Activated naive CD4-positive, alpha-beta T cell treated with anti-CD3 and anti-CD28 coated beads, Interleukin-2, amount 10 ng/mL, durations not matched to agents 7 days and 5 days (primary cell): ENCODE measurements at regions not wholly inside any gene's neighbourhood (a gene's known extent, or its start where the extent isn't known, plus 50 kb on each side); places are given as distances from the start of the nearest gene placed in this dataset.

Experiments used
- CTCF ChIA-PET: fragments of 350-600 bp; sonication (Branson Sonifier 250); formaldehyde crosslinking; loops from one replicate; lab custom pipeline; 2021; ENCODE audit warnings: antibody characterized with exemption; lab: Charles Lee
- DNase-seq: peaks from one replicate; pipeline ENCODE4 v3.0.0-alpha.2; 2020
- H3K27ac Mint-ChIP-seq: one replicate; pipeline ENCODE4 v1.8.0; 2021; ENCODE audit warnings: mild to moderate bottlenecking, moderate library complexity, mixed read lengths
- H3K27me3 Mint-ChIP-seq: one replicate; pipeline ENCODE4 v1.8.0; 2021; ENCODE audit warnings: mild to moderate bottlenecking, mixed read lengths
- H3K36me3 Mint-ChIP-seq: one replicate; pipeline ENCODE4 v1.8.0; 2021; ENCODE audit warnings: mixed read lengths
- H3K4me1 Mint-ChIP-seq: one replicate; pipeline ENCODE4 v1.8.0; 2021; ENCODE audit warnings: mixed read lengths
- H3K4me3 Mint-ChIP-seq: one replicate; pipeline ENCODE4 v1.8.0; 2021; ENCODE audit warnings: mild to moderate bottlenecking, moderate library complexity, mixed read lengths
- H3K9me3 Mint-ChIP-seq: one replicate; pipeline ENCODE4 v1.8.0; 2021; ENCODE audit warnings: mixed read lengths

DNA sequence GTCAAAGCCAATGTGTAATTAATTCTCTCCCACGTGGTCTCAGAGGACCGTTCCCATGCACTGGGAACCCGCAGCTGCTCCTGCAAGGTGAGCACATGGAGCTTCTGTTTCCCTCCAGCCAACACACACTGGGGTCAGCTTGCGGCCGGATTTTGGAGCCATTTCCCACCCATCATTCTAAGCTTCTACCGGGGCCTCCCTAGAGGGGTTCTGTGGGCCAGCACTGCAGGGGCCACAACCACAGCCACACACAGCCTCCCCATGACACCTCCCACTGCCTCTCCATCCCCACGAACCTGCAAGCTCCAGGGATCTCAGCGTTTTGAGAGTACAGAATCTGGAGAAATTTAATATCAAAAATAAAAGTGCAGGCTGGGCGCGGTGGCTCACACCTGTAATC, 120.7 kb upstream of the SOX1 start:
- no peak overlapping the region for H3K4me3 Mint-ChIP-seq
- H3K27ac Mint-ChIP-seq = no peak overlapping the region
- CTCF ChIA-PET = no interaction called here
- no peaks in the 10 kb centered on the region for H3K36me3 Mint-ChIP-seq
- no peaks in the 10 kb centered on the region for H3K4me1 Mint-ChIP-seq
- no peaks in the 10 kb centered on the region for H3K27me3 Mint-ChIP-seq
- H3K9me3 Mint-ChIP-seq = peaks cover 5% of the 10 kb centered on the region
- no peak for DNase-seq

DNA sequence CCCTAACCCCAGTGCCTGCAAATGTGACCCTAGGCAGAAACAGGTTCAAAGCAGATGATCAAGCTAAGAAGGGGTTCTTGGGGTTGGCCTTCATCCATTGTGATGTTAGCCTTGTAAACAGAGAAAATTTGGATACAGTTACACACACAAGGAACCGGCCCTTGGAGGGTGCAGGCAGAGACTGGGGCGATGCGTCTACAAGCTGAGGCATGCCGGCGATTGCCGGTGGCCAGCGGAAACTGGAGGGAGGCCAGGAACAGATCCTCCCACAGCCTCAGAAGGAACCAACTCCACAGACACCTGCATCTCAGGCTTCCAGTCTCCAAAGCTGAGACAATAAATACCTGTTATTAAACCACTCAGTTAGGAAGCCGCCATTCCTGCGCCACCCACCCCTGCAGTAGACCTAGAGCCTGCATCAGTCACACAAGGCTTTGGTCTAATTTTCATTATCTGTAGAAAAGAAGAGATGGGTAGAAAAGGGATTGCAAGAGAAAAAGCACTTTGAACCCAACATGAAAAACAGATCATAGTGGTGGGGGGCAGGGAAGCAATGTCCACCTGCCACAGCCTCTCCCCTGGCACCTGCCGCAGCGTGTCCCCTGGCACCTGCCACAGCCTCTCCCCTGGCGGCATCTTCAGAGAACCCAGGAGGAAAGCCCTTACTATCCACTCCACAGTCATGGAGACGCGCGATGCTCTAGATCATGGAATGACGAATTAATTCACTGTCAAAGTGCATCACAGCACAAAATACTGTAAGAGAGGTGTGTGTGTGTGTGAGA, 119.7 kb upstream of the SOX1 start:
- CTCF ChIA-PET = no interaction called here
- Mint-ChIP-seq H3K36me3 (no peaks in the 10 kb centered on the region), H3K27ac (no peak overlapping the region), H3K4me1 (no peaks in the 10 kb centered on the region), H3K9me3 (peaks cover 7% of the 10 kb centered on the region), H3K4me3 (no peak overlapping the region), H3K27me3 (no peaks in the 10 kb centered on the region)
- no peak for DNase-seq

DNA sequence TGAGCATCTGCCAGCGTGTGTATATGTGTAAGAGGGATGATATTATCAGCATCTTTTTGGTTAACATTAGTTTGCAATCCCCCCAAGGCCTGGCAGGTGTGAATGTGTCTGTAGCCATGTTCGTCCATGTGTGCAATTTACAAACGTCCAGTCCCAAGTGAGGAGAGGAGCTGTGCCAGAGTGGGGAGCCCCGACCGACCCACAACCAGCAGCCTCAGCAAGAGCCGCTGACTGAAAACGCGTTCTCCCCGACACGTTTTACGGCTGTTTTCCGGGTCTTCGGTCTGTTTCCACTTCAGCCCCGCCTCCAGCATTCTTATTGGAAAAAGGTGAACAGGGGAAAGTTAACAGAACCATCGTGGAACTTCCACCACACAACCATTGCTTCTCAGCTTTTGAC, 119.1 kb upstream of the SOX1 start:
- DNase-seq = no peak
- Mint-ChIP-seq H3K4me3 (no peak overlapping the region), H3K27ac (no peak overlapping the region), H3K4me1 (no peaks in the 10 kb centered on the region), H3K36me3 (no peaks in the 10 kb centered on the region), H3K9me3 (peaks cover 7% of the 10 kb centered on the region), H3K27me3 (no peaks in the 10 kb centered on the region)
- CTCF ChIA-PET = no interaction called here

DNA sequence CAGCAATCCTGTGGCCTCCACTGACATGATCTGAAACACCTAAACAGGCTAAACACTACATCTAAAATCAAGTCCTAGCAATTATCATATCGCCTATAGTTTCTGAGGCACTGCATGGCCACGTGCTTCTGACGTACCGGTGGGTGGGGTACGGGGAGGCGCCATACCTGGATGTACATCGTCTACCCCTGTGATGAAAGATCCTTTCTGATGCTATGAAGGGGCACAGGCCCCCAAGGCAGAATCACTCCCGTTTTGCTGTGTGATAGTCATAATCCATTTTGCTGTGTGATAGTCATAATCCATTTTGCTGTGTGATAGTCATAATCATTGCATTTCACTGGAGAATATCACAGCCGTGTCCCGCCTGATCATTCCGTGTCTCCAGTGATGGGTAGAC, 118.7 kb upstream of the SOX1 start:
- H3K9me3 Mint-ChIP-seq = peaks cover 7% of the 10 kb centered on the region
- no peak overlapping the region for H3K27ac Mint-ChIP-seq
- CTCF ChIA-PET = no interaction called here
- no peaks in the 10 kb centered on the region for H3K36me3 Mint-ChIP-seq
- no peaks in the 10 kb centered on the region for H3K27me3 Mint-ChIP-seq
- no peak for DNase-seq
- H3K4me3 Mint-ChIP-seq = no peak overlapping the region
- no peaks in the 10 kb centered on the region for H3K4me1 Mint-ChIP-seq

DNA sequence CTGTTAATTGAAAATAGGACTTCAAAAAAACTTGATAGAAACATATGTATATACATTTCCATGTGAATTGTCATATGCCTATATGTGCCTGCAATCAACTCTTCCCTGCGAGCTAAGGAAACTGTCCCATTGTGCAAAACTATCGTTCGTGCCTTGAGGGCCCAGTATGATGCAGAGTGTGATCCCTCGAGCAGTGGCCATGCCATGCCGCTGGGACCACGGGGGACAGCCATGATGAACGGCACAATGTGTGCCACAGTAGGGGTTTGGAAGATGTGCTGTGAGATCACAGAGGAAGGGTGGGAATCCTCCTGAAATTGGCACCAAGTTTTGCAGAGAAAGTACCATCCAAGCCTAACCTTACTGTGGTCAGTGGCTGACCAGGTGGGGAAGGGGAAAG, 118.1 kb upstream of the SOX1 start:
- no peak overlapping the region for H3K4me3 Mint-ChIP-seq
- H3K9me3 Mint-ChIP-seq = peaks cover 7% of the 10 kb centered on the region

DNA sequence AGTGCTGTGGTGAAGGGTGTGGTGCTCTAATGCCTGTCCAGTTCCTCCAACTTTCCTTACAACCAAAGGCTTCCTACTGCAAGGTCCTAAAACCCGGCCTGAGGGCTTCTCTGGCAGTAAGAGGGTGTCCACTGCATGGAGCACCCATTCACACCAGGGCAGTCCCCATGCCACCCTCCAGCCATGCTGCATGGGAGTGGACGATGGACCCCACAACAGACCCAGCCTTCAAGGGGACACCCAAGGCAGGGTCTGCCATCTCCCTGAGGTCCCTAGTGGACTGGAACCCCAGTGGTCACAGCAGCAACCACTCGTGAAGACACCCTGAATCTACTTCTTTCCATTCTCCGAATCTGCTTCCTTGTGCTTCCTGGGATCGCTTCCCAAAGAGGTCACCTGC, 117.6 kb upstream of the SOX1 start:
- DNase-seq = no peak
- Mint-ChIP-seq H3K27ac (no peak overlapping the region), H3K4me3 (no peak overlapping the region), H3K27me3 (no peaks in the 10 kb centered on the region), H3K9me3 (peaks cover 7% of the 10 kb centered on the region), H3K36me3 (no peaks in the 10 kb centered on the region), H3K4me1 (no peaks in the 10 kb centered on the region)
- CTCF ChIA-PET = no interaction called here

More for the DNA sequence above, 118.1 kb upstream of the SOX1 start:
- Mint-ChIP-seq H3K36me3 (no peaks in the 10 kb centered on the region), H3K27ac (no peak overlapping the region), H3K4me1 (no peaks in the 10 kb centered on the region), H3K27me3 (no peaks in the 10 kb centered on the region)
- CTCF ChIA-PET = no interaction called here
- no peak for DNase-seq

DNA sequence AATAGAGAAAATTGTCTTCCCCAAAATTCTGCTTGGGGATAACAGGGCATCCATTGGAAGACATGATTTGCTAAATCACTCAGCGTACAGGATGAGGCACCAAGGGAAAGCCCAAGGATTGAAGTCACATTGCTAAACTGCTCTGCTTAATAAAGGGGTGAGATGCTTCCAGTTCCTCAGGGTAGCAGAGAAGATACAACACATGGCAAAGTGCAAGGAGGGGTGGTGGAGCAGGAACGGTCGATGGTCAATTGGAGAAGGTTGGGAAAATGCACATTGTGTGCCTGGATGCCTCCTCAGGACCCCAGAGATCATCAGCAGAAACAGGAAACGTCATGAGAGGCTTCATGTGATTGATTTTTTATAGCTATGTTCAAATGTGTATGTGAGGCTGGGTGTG, 116.3 kb upstream of the SOX1 start:
- no peak overlapping the region for H3K4me3 Mint-ChIP-seq
- H3K36me3 Mint-ChIP-seq = no peaks in the 10 kb centered on the region
- H3K9me3 Mint-ChIP-seq = peaks cover 11% of the 10 kb centered on the region
- H3K27me3 Mint-ChIP-seq = no peaks in the 10 kb centered on the region
- CTCF ChIA-PET = no interaction called here
- DNase-seq = no peak
- no peak overlapping the region for H3K27ac Mint-ChIP-seq
- no peaks in the 10 kb centered on the region for H3K4me1 Mint-ChIP-seq

DNA sequence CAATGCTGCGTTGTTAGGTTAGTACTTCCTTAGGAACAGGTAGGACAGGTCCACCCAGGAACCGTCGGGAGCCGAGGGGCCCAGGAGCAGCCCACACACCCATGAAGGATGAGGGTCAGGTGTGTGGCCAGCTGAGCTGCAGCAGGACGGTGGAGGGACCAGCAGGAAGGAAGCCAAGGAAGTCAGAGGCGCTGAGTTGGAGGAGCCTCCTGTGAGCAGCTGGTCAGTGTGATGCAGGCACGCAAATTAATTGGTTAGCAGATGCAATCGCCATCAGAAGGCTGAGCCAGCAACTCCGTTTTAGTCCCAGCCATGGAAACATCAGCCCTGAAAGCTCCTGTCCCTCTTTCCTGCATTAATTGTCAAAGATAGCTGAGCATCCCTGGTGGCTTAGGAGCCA, 114.9 kb upstream of the SOX1 start:
- no peak overlapping the region for H3K27ac Mint-ChIP-seq
- H3K9me3 Mint-ChIP-seq = peaks cover 11% of the 10 kb centered on the region
- no peak for DNase-seq
- no peak overlapping the region for H3K4me3 Mint-ChIP-seq
- CTCF ChIA-PET = no interaction called here
- no peaks in the 10 kb centered on the region for H3K36me3 Mint-ChIP-seq
- no peaks in the 10 kb centered on the region for H3K27me3 Mint-ChIP-seq
- no peaks in the 10 kb centered on the region for H3K4me1 Mint-ChIP-seq

DNA sequence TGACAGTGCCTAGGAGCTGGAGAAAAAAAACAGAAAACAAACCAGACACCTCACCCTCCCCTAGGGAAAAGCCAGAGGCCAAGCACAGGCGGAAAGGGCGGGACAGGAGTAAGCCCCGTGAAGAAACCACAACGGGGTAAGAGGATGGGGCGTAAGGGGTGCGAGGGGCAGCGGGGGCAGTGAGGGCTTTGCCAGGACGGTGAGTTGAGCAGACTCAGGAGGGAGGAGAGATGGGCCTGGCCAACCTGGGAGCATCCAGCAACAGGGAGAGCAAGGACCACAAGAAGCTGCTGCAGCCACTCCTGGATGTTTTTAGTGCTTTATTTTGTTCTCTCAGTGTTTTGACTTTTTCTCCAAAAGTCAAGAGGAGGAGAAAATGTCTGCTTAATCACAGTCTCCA, 114.1 kb upstream of the SOX1 start:
- H3K9me3 Mint-ChIP-seq = peaks cover 11% of the 10 kb centered on the region
- H3K4me1 Mint-ChIP-seq = no peaks in the 10 kb centered on the region
- H3K27me3 Mint-ChIP-seq = no peaks in the 10 kb centered on the region
- CTCF ChIA-PET = no interaction called here
- H3K4me3 Mint-ChIP-seq = no peak overlapping the region
- no peaks in the 10 kb centered on the region for H3K36me3 Mint-ChIP-seq
- no peak for DNase-seq
- no peak overlapping the region for H3K27ac Mint-ChIP-seq

DNA sequence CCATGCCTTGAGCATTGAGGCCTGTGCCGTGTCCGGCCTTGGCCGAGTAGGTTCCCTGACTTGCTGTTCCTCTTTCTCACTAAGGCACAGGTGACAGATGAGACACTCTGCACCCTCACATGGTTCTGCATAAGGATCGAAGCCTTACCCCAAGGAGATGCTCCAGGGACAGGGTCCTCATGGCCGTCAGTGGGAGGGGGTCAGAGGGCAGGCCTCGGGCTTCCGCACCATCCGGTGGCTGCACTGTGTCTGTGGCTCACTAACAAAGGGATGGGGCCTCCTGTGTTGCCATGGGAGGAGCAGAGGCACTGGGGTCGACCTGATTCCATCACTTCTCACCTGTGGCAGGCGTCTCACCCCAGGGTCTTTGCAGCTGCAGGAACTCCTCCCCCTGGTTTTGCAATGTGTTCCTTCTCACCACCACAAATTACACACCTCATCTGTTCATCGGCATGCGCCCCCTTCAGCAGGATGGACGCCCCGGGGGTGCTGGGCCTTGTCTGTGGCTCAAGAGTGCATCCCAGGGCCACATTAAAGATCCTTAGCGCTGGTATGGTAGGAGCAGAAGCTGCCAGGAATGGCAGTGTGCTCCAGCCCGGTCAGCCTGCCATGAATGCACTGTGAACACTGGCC, 113.3 kb upstream of the SOX1 start:
- DNase-seq = no peak
- no peak overlapping the region for H3K27ac Mint-ChIP-seq
- CTCF ChIA-PET = no interaction called here
- no peak overlapping the region for H3K4me3 Mint-ChIP-seq
- H3K9me3 Mint-ChIP-seq = peaks cover 11% of the 10 kb centered on the region
- no peaks in the 10 kb centered on the region for H3K4me1 Mint-ChIP-seq
- H3K36me3 Mint-ChIP-seq = no peaks in the 10 kb centered on the region
- no peaks in the 10 kb centered on the region for H3K27me3 Mint-ChIP-seq

DNA sequence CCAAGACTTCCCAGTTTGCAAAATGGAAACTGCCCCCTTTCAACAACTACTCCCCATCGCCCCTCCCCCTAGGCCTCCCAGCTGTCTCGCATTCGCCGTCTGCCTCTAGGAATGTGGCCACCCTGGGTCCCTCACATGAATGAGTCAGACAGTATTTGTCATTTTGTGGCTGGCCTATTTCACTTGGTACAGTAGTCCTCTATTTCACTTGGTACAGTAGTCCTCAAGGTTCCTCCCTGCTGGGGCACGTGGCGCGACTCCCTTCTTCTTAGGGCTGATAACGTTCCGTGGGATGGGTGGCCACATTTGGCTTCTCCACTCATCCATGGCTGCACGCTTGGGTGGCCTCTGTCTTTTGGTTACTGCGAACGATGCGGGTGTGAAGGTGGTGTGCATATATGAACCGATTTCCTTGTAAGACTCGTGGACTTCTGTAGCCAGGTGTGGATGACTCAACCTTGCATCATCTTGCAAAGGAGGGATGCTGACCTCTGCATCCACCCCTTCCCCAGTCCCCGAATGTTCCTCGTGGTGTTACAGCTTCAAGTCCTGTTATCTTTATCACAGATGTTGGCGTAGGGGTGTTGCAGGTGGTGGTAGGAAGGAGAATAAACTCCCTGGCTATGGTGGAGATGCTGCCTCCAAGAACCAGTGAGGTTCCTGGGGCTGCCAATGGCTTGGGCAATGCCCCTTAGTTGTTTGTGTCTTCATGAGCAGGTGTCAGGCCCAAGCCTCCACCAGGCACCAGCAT, 112.1 kb upstream of the SOX1 start:
- Mint-ChIP-seq H3K4me3 (no peak overlapping the region), H3K27me3 (no peaks in the 10 kb centered on the region), H3K9me3 (peaks cover 11% of the 10 kb centered on the region), H3K4me1 (no peaks in the 10 kb centered on the region), H3K27ac (no peak overlapping the region), H3K36me3 (no peaks in the 10 kb centered on the region)
- CTCF ChIA-PET = no interaction called here
- no peak for DNase-seq

DNA sequence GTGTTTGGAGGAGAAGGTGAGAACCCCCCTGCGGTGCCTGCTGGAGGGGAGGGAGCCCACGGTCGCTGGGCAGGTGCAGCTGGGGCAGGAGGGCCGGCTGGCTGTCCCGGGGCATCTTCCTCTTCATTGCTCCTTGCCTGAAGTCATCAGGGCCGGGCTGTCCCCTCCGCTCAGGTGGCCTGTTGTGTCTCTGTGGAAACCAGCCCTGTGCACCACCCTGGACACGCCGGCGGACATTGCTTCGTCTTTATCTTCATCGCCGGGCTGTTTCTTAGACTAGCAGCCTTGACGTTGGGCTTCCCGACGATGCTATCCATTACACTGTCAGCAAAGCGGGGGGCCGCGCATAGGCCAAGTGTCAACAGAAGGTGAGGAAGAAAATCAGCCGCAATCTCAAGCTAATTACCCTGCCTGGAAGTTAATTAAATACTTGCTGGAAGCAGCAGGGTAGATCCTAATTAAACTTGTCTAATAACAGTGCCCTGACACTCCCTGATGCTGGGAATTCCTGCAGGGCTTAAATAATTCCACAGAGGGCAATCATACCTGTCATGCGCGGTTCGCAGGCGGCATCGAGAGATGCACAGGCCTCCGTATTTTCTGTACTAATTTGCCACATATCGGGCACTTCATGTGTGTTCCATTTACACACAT, 111.4 kb upstream of the SOX1 start:
- Mint-ChIP-seq H3K4me1 (no peaks in the 10 kb centered on the region), H3K36me3 (no peaks in the 10 kb centered on the region), H3K27me3 (no peaks in the 10 kb centered on the region)

DNA sequence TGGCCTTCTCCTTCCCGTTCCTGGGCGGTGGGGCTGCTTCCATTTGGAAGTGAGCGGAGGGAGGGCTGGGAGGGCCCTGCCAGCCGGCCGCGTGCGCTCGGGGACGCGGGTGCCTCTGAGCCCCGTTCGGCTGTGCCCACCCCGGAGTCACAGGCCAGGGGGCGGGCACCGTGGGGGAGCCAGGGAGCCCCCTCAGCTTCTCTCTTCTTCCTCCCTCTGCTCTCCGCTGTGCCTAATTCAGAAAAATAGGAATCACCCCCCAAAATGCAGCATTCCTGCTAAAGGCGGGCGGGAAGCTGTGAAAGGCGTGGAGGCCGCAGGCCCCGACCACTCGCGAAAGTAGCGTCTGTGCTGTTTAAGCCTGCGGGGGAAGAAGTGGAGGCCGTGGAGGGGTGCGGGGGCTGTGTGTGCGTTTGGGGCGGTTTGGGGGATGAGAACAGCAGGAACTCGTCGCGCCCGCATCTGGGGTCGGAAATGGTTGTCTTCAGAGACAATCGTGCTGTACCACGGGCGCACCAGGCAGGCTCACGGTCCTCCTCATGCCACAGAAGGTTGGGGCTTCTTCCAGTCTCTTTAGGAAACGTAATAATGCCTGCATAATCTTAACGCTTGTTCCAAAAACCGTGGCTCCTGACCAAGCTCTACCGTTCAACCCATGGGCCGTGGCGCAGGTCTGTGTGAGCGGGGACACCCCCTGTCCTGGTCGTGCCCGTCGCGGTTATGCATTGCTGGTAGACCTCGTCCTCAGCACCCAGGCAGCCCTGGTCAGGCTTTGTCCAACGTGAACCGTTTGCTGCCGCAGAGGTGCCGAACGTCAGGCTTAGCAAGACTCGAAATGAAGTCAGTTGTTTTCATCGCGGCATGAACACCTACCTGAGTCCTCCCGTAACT, 110.4 kb upstream of the SOX1 start:
- CTCF ChIA-PET = no interaction called here
- H3K27ac Mint-ChIP-seq = no peak overlapping the region
- no peaks in the 10 kb centered on the region for H3K27me3 Mint-ChIP-seq
- H3K4me3 Mint-ChIP-seq = no peak overlapping the region
- no peaks in the 10 kb centered on the region for H3K36me3 Mint-ChIP-seq
- H3K4me1 Mint-ChIP-seq = no peaks in the 10 kb centered on the region
- DNase-seq = no peak
- peaks cover 4% of the 10 kb centered on the region for H3K9me3 Mint-ChIP-seq

More for the DNA sequence above, 111.4 kb upstream of the SOX1 start:
- DNase-seq = no peak
- H3K9me3 Mint-ChIP-seq = peaks cover 11% of the 10 kb centered on the region
- H3K27ac Mint-ChIP-seq = no peak overlapping the region
- CTCF ChIA-PET = no interaction called here
- H3K4me3 Mint-ChIP-seq = no peak overlapping the region
